Ascending aorta (tissue), 2 donors: ENCODE measurements at regions not wholly inside any gene's neighbourhood (a gene's known extent, or its start where the extent isn't known, plus 50 kb on each side); places are given as distances from the start of the nearest gene placed in this dataset.

Experiments
- DNase-seq, 2 donors: peaks; one replicate each; pipeline ENCODE4 v3.0.0-alpha.2; 2019; ENCODE audit warnings: low spot score in 2 of 2
- H3K27ac ChIP-seq, 2 donors: fragments of 200-600 bp; sonication (generic); one replicate each; pipeline ENCODE4 v1.5.1; 2016 to 2017; ENCODE audit warnings: mild to moderate bottlenecking in 1 of 2
- H3K27me3 ChIP-seq: fragments of 200-600 bp; sonication (generic); one replicate; pipeline ENCODE4 v1.5.1; 2017
- H3K36me3 ChIP-seq, 2 donors: fragments of 200-600 bp; sonication (generic); one replicate each; pipeline ENCODE4 v1.5.1; 2016
- H3K4me1 ChIP-seq, 2 donors: fragments of 200-600 bp; sonication (generic); one replicate each; pipeline ENCODE4 v1.5.1; 2016 to 2017; ENCODE audit warnings: mild to moderate bottlenecking in 1 of 2
- H3K4me3 ChIP-seq, 2 donors: fragments of 200-600 bp; sonication (generic); one replicate each; pipeline ENCODE4 v1.5.1; 2016 to 2017; ENCODE audit warnings: mild to moderate bottlenecking in 1 of 2
- H3K9me3 ChIP-seq, 2 donors: fragments of 200-600 bp; sonication (generic); one replicate each; pipeline ENCODE4 v1.5.1; 2016
- intact Hi-C: fragments of 100-400 bp; cut with DNase I; formaldehyde crosslinking; loops from one replicate; pipeline ENCODE4 v1.15.1; 2023
- TF ChIP-seq, protein P1 (sequence below), 3 experiments: fragments of 200-600 bp in 2 of 3; fragments of 450-650 bp in 1 of 3; sonication (generic) in 2 of 3; IDR thresholded peaks; one replicate each; pipeline ENCODE4 v1.5.1; 2016 to 2019; ENCODE audit warnings: antibody characterized with exemption in 3 of 3, mild to moderate bottlenecking in 1 of 3, moderate library complexity in 1 of 3

DNA sequence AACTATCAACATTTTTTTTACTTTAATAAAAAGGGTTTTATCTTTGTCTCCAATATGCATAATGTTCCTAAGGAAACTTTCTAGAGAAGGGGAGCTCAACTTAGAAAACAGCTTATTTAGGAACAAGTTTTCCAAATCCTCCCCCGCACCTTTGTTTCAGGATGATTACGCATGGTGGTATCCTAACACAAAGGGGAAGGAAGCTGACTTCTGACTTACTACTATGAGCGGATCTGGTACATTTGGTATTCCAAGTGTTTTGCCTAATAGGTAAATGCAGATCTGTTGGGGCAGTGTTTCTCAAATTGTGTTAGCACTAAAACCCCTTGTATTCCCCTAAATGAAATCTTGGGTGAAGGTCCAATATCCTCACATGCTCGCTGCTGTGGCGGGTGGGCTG lies 229.3 kb upstream of the KLF14 start:
- Histone ChIP-seq H3K27me3 (no peaks in the 10 kb centered on the region), H3K4me1 (peaks cover 5 to 12% of the 10 kb centered on the region in 2 donors), H3K27ac (no peak overlapping the region), H3K4me3 (no peak overlapping the region), H3K36me3 (peaks cover 9 to 30% of the 10 kb centered on the region in 2 donors), H3K9me3 (no peaks in the 10 kb centered on the region)
- intact Hi-C loops = no loop called here
- TF ChIP-seq, protein P1, sequence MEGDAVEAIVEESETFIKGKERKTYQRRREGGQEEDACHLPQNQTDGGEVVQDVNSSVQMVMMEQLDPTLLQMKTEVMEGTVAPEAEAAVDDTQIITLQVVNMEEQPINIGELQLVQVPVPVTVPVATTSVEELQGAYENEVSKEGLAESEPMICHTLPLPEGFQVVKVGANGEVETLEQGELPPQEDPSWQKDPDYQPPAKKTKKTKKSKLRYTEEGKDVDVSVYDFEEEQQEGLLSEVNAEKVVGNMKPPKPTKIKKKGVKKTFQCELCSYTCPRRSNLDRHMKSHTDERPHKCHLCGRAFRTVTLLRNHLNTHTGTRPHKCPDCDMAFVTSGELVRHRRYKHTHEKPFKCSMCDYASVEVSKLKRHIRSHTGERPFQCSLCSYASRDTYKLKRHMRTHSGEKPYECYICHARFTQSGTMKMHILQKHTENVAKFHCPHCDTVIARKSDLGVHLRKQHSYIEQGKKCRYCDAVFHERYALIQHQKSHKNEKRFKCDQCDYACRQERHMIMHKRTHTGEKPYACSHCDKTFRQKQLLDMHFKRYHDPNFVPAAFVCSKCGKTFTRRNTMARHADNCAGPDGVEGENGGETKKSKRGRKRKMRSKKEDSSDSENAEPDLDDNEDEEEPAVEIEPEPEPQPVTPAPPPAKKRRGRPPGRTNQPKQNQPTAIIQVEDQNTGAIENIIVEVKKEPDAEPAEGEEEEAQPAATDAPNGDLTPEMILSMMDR (IDR thresholded peaks at IDR 0.05) = no peak
- no peak for DNase-seq

DNA sequence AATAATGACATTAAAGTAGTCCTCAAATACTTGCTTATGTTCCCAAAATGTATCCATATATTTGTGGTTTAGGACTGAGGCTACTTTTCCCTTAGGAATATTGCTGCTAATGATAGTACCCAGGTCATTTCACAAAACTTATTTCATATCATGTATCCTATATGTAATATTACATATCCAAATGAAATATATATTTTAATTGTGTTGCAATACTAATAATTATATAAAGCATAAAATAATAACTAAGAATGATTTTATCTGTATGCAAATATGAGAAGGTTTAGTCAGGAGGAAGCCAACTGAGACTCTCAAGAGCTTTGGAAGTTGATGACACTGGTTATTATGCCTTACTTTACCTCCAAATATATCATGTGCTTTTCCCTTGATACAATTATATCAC lies 231.5 kb upstream of the KLF14 start:
- intact Hi-C loops = no loop called here
- Histone ChIP-seq H3K27ac (no peak overlapping the region), H3K36me3 (peaks cover 9 to 17% of the 10 kb centered on the region in 2 donors), H3K4me1 (peaks cover 5 to 16% of the 10 kb centered on the region in 2 donors), H3K27me3 (no peaks in the 10 kb centered on the region), H3K4me3 (no peak overlapping the region), H3K9me3 (no peaks in the 10 kb centered on the region)
- no peak for DNase-seq
- TF ChIP-seq, protein P1 (IDR thresholded peaks at IDR 0.05) = no peak

DNA sequence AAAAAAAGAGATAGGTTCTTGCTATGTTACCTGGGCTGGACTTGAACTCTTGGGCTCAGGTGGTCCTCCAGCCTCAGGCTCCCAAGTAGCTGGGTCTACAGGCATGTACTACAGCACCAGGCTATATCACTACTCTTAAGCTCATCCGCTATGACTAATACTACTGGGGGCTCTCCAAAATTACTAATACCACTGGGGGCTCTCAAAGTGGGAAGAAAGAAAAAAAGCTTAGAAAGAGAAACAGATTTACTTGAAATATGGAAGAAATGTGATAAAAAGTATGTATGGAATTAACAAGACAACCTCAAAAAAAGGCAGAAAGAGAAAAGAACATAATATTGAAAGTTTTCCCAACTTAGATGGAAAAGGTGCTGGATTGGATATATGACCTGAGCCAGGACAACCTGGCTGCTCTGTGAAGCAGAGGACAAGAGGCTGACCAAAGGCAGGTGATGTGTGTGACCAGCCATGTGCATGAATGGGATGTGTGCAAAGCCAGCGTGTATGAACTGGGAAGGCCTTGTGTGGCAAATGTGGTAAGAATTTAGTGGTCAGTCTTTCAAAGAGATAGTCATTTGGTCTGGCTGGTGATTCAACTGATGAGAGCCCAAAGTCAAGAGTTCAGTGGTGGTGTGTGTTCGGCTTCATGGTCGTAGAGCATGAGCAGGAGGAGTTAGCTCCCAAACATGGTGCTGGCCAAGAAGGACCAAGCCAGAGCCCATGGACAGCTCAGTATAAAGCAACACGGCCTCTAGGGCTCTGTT lies 232.4 kb upstream of the KLF14 start:
- Histone ChIP-seq H3K36me3 (peaks cover 9 to 17% of the 10 kb centered on the region in 2 donors), H3K27me3 (no peaks in the 10 kb centered on the region), H3K4me3 (no peak overlapping the region), H3K4me1 (peaks cover 8 to 18% of the 10 kb centered on the region in 2 donors), H3K27ac (no peak overlapping the region), H3K9me3 (no peaks in the 10 kb centered on the region)
- intact Hi-C loops = no loop called here
- TF ChIP-seq, protein P1 (IDR thresholded peaks at IDR 0.05) = no peak
- no peak for DNase-seq

DNA sequence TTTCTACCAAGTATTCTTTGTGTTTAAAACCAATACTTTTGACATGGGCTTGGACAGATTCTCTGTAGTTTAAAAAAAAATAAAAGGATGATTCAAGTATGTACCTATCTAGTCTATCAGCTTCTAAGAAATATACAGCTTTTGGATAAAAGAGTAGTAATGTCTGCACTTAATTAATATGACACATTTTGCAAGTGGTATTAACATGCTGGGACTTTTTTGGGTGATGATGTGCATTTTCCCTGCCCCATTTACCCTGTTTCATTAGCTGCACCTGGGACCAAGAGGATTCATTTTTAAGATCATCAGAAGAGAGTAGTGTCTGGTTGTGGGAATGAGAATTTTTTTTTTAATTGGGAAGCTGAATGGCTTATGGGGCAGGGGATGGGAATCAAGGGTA lies 236.2 kb upstream of the KLF14 start:
- peaks cover 6 to 9% of the 10 kb centered on the region in 2 donors for H3K36me3 ChIP-seq
- no peaks in the 10 kb centered on the region for H3K9me3 ChIP-seq
- no peaks in the 10 kb centered on the region for H3K27me3 ChIP-seq
- peaks cover 3 to 13% of the 10 kb centered on the region in 2 donors for H3K4me1 ChIP-seq
- TF ChIP-seq, protein P1 (IDR thresholded peaks at IDR 0.05) = no peak
- H3K4me3 ChIP-seq = no peak overlapping the region
- intact Hi-C loops = no loop called here
- peak overlapping the region; percentile 45 for H3K27ac ChIP-seq
- DNase-seq = no peak

DNA sequence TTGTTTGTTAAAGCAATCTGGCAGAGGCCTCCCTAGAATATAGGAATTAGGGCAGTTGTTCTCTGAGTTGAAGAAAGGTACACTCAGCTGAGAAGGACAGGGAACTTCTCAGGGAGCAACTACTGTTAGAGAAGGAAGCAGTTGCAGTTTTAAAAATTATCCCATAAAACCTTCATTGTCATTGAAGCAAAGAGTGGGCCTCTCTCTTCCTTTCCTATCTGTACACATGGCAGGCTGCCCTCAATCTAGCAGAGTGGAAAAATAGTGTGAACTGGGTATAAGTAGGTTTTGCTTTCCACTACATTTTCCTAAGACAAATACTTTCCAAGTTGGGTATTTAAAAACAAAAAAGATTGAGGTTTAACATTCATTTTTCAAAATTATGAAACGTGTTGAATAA lies 236.7 kb upstream of the KLF14 start:
- H3K4me1 ChIP-seq = peaks cover 3 to 13% of the 10 kb centered on the region in 2 donors

More for the DNA sequence above, 236.7 kb upstream of the KLF14 start:
- Histone ChIP-seq H3K27me3 (no peaks in the 10 kb centered on the region), H3K4me3 (no peak overlapping the region), H3K9me3 (no peaks in the 10 kb centered on the region), H3K36me3 (peaks cover 6 to 9% of the 10 kb centered on the region in 2 donors), H3K27ac (peak overlapping the region; percentile 45 to 56)
- intact Hi-C loops = no loop called here
- DNase-seq = no peak
- TF ChIP-seq, protein P1 (IDR thresholded peaks at IDR 0.05) = no peak
